Upper lobe of left lung (tissue), 4 donors: ENCODE measurements at regions not wholly inside any gene's neighbourhood (a gene's known extent, or its start where the extent isn't known, plus 50 kb on each side); places are given as distances from the start of the nearest gene placed in this dataset.

Source experiments
- CTCF ChIP-seq, 6 experiments: fragments of 450-650 bp in 4 of 6; fragments of 200-600 bp in 2 of 6; sonication (generic) in 2 of 6; IDR thresholded peaks; one replicate each; pipeline ENCODE4 v1.5.1; 2016 to 2019; ENCODE audit warnings: antibody characterized with exemption in 6 of 6
- POLR2AphosphoS5 ChIP-seq, 2 donors: sonication (generic); formaldehyde crosslinking; IDR thresholded peaks; one replicate each; pipeline ENCODE4 v1.5.1; 2017; ENCODE audit warnings: antibody characterized with exemption in 2 of 2

GRCh38 chr2:180450841-180451240 is 443.7 kb upstream of the CWC22 start:
- TF ChIP-seq POLR2AphosphoS5 (IDR thresholded peaks at IDR 0.05) (no peak), CTCF (IDR thresholded peaks at IDR 0.05) (no peak)
